Neural progenitor cell (in vitro differentiated cells): ENCODE measurements at regions not wholly inside any gene's neighbourhood (a gene's known extent, or its start where the extent isn't known, plus 50 kb on each side); places are given as distances from the start of the nearest gene placed in this dataset.

ENCODE experiments used
- EZH2 ChIP-seq: fragments of 200-600 bp; sonication (generic); IDR thresholded peaks from 2 replicates; pipeline ENCODE4 v1.6.1; 2017; ENCODE audit warnings: antibody characterized with exemption, mild to moderate bottlenecking, moderate library complexity
- TF ChIP-seq, protein P1 (sequence below): fragments of 200-600 bp; sonication (generic); IDR thresholded peaks from 2 replicates; pipeline ENCODE4 v1.5.1; 2017; ENCODE audit warnings: antibody characterized with exemption, mild to moderate bottlenecking

DNA sequence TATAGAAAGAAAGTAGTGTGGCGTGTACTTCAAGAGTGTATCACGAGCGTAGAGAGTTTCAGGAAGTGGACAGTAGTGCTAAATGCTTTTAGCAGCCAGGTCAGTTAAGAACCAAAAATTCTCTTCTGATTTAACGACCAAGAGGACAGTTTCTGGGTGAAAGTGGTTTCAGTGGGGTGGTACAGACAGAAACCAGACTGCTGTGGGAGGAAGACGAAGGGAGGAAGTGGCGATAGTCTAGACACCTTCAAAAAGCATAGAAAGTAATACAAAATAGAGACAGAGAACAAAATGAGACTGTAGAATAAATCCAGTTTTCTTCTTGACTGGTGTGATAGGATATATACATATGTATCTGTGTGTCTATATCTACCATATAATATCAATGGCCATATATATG, 93.5 kb downstream of the MBL2 start:
- TF ChIP-seq, protein P1, sequence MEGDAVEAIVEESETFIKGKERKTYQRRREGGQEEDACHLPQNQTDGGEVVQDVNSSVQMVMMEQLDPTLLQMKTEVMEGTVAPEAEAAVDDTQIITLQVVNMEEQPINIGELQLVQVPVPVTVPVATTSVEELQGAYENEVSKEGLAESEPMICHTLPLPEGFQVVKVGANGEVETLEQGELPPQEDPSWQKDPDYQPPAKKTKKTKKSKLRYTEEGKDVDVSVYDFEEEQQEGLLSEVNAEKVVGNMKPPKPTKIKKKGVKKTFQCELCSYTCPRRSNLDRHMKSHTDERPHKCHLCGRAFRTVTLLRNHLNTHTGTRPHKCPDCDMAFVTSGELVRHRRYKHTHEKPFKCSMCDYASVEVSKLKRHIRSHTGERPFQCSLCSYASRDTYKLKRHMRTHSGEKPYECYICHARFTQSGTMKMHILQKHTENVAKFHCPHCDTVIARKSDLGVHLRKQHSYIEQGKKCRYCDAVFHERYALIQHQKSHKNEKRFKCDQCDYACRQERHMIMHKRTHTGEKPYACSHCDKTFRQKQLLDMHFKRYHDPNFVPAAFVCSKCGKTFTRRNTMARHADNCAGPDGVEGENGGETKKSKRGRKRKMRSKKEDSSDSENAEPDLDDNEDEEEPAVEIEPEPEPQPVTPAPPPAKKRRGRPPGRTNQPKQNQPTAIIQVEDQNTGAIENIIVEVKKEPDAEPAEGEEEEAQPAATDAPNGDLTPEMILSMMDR = no peak
- no peak for TF ChIP-seq EZH2
